ENCODE measurements at regions not wholly inside any gene's neighbourhood (a gene's known extent, or its start where the extent isn't known, plus 50 kb on each side); places are given as distances from the start of the nearest gene placed in this dataset.

- Histone ChIP-seq H3K27me3 (no peaks in the 10 kb centered on the region), H3K4me1 (ENCODE audit: insufficient read depth) (no peaks in the 10 kb centered on the region), H3K27ac (no peak overlapping the region), H3K4me3 (no peak overlapping the region), H3K9me3 (no peaks in the 10 kb centered on the region), H3K36me3 (no peaks in the 10 kb centered on the region)
- TF ChIP-seq EP300 (IDR thresholded peaks at IDR 0.05) (no peak), POLR2A (IDR thresholded peaks at IDR 0.05) (no peak), CTCF (IDR thresholded peaks at IDR 0.05) (no peak)
- 80 to 93% (median 92%) methylated on average over 4 of the region's 4 CpGs for WGBS, 3 donors
- no peak for DNase-seq
- intact Hi-C loops (cut with DNase I), result no loop called here
Measured at GRCh38 chr5:103354446-103354845, 95.9 kb downstream of the MACIR start.

- 92 to 93% (median 93%) methylated on average over 1 of the region's 1 CpG for WGBS, 3 donors
- intact Hi-C loops (cut with DNase I), result no loop called here
- no peak overlapping the region for H3K27ac ChIP-seq
- no peaks in the 10 kb centered on the region for H3K9me3 ChIP-seq
- no peak overlapping the region for H3K4me3 ChIP-seq
- H3K27me3 ChIP-seq, result no peaks in the 10 kb centered on the region
- TF ChIP-seq POLR2A (IDR thresholded peaks at IDR 0.05) (no peak), EP300 (IDR thresholded peaks at IDR 0.05) (no peak), CTCF (IDR thresholded peaks at IDR 0.05) (no peak)
- H3K36me3 ChIP-seq, result no peaks in the 10 kb centered on the region
- no peaks in the 10 kb centered on the region for H3K4me1 ChIP-seq (ENCODE audit: insufficient read depth)
- no peak for DNase-seq
Measured at GRCh38 chr5:103353581-103353980, 95.0 kb downstream of the MACIR start.

- Histone ChIP-seq H3K27me3 (no peaks in the 10 kb centered on the region), H3K36me3 (no peaks in the 10 kb centered on the region), H3K27ac (no peak overlapping the region), H3K9me3 (no peaks in the 10 kb centered on the region), H3K4me3 (no peak overlapping the region), H3K4me1 (ENCODE audit: insufficient read depth) (no peaks in the 10 kb centered on the region)
- TF ChIP-seq EP300 (IDR thresholded peaks at IDR 0.05) (no peak), CTCF (IDR thresholded peaks at IDR 0.05) (no peak), POLR2A (IDR thresholded peaks at IDR 0.05) (no peak)
- intact Hi-C loops (cut with DNase I), result no loop called here
- WGBS, 3 donors, result 73 to 78% (median 75%) methylated on average over 4 of the region's 4 CpGs
- DNase-seq, result no peak
Measured at GRCh38 chr5:103347716-103348423, 89.3 kb downstream of the MACIR start.

- intact Hi-C loops (cut with DNase I), result no loop called here
- Histone ChIP-seq H3K27me3 (no peaks in the 10 kb centered on the region), H3K27ac (no peak overlapping the region), H3K4me1 (ENCODE audit: insufficient read depth) (no peaks in the 10 kb centered on the region), H3K4me3 (no peak overlapping the region), H3K9me3 (no peaks in the 10 kb centered on the region), H3K36me3 (no peaks in the 10 kb centered on the region)
- TF ChIP-seq CTCF (IDR thresholded peaks at IDR 0.05) (no peak), EP300 (IDR thresholded peaks at IDR 0.05) (no peak), POLR2A (IDR thresholded peaks at IDR 0.05) (no peak)
- no peak for DNase-seq
- WGBS, 3 donors, result 68 to 71% (median 69%) methylated on average over 11 of the region's 11 CpGs
Measured at GRCh38 chr5:103346162-103346748, 87.7 kb downstream of the MACIR start.
